NT2/D1 (cell line): ENCODE measurements at regions not wholly inside any gene's neighbourhood (a gene's known extent, or its start where the extent isn't known, plus 50 kb on each side); places are given as distances from the start of the nearest gene placed in this dataset.

Source experiments
- YY1 ChIP-seq: IDR thresholded peaks from 2 replicates; pipeline ENCODE4 v1.6.1; 2011; ENCODE audit not compliant: insufficient read length, insufficient read depth
- ZNF274 ChIP-seq: IDR thresholded peaks from 2 replicates; pipeline ENCODE4 v1.6.1; 2011; ENCODE audit warnings: mild to moderate bottlenecking, low read depth, low read length

GRCh38 chr3:86695752-86696151 is 295.2 kb downstream of the VGLL3 start:
- no peak for TF ChIP-seq ZNF274
- no peak for TF ChIP-seq YY1
